ENCODE measurements at regions not wholly inside any gene's neighbourhood (a gene's known extent, or its start where the extent isn't known, plus 50 kb on each side); places are given as distances from the start of the nearest gene placed in this dataset.
A peak's percentile ranks its signal among the peaks of the same experiment; 100 is the strongest.

- no peak for DNase-seq
Measured at GRCh38 chrX:43522582-43522981, 133.5 kb upstream of the MAOA start.

- DNase-seq: peak; percentile 4 to 50 (median 38)
Measured at GRCh38 chrX:43525901-43526610, 130.0 kb upstream of the MAOA start.

- DNase-seq: no peak
Measured at GRCh38 chrX:43526878-43527277, 129.2 kb upstream of the MAOA start.

DNA sequence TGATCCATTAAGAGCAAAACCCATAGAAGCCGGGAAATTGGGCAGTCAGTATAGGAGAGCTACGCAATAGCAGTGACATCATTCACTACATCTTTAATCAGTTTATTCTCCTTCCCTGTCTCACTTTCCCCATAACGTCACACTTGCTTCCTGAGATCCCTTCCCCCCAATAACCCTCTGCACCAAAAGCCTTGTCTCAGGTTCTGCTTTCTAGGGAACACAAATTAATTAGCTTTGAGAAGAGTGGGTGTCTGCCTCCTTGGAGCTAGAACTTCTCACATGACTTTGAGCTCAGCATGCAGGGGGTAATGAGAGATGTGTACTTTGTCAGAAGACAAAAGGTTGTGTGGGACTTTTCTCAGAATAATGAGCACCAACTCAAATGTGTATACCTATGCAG is 128.3 kb upstream of the MAOA start:
- DNase-seq: peak; percentile 11 to 57 (median 46)

GRCh38 chrX:43530837-43531236 is 125.3 kb upstream of the MAOA start:
- peak in 2 of 4 experiments; percentile 40 to 48 for DNase-seq

- no peak for DNase-seq
Measured at GRCh38 chrX:43540318-43540717, 115.8 kb upstream of the MAOA start.

DNA sequence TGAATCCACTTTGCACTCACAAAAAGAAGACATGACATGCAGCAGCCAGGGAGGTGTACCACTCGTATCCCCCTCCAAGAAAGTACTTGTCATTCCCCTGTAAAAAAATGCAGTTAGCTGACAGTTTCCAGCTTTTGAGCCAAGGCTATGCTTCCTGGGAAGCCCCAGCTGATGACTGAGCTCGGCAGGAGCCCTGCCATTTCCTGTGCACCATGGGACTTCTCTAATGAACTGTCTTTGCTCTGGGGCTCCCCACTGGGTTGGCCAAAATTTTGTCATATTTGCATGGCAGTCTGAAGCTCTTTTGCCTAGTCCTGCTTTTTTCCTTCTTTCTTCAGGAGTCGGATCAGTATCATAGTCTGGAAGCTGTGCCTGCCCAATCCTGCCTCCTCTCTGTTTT is 104.5 kb upstream of the MAOA start:
- DNase-seq: peak in 2 of 4 experiments; percentile 3 to 20

DNA sequence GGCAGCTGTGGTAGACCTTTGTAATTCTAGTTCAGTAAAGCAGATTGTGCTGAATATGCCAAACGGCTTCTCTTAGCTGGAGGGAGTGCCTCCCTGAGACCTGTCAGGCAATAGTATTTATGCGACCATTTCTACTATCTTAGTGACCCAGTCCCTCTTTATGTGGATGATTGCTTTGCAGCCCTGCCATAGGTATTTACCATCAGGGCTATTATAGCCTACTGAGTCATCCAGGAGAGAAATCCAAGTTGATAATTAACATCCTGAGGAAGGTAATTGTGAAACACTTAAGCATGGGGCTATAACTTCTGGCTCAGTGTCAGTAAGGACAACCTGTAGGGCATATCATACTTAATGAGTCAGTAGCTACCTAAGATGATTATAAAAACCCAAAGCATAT is 103.9 kb upstream of the MAOA start:
- no peak for DNase-seq

- no peak for DNase-seq
Measured at GRCh38 chrX:43552703-43553102, 103.4 kb upstream of the MAOA start.

DNA sequence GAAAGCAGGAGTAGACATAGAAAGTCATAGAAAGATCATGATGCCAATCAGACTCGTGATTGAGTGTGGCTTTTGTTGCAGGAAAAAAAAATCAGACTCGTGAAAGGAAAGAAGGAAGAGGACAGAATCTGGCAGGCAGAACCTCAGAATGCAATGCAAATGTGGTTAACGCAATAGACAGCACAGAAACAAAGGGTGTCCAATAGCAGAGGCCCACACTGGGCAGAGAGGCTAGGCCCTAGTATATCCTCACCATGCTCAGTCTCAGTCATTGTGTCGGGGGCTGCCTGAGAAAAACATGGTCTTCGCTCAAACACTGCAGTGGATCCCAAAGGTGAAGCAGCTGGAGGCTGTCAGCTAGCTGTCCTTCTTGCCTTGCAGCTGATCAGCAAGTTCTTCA is 102.8 kb upstream of the MAOA start:
- DNase-seq: no peak

- DNase-seq: no peak
Measured at GRCh38 chrX:43556207-43556606, 99.9 kb upstream of the MAOA start.

GRCh38 chrX:43557792-43558191 is 98.3 kb upstream of the MAOA start:
- DNase-seq: peak; percentile 56 to 70 (median 65)

GRCh38 chrX:43559644-43560043 is 96.5 kb upstream of the MAOA start:
- peak; percentile 59 to 69 (median 66) for DNase-seq

- DNase-seq: no peak
Measured at GRCh38 chrX:43560247-43560946, 95.7 kb upstream of the MAOA start.

- DNase-seq: no peak
Measured at GRCh38 chrX:43562372-43562771, 93.7 kb upstream of the MAOA start.

DNA sequence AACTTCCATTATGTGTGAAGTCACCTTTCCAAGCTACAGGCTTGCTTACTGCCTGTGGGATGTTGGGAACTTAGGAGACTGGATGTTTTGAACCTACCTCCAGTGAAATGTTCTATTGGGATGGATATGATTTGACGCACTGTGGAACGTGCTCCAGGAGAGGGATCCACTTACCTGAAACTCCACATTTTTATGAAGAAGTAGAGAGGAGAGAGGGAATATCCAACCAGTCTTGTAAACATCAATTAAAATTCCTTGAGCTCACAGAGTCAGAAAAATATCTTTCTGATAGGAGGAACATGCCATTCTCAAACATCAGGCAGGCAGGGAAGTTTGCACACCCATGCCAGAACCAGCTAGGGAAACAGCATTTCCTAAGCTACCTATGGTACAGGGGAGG is 91.1 kb upstream of the MAOA start:
- DNase-seq: no peak

GRCh38 chrX:43566170-43566569 is 89.9 kb upstream of the MAOA start:
- DNase-seq: no peak

GRCh38 chrX:43573441-43574015 is 82.6 kb upstream of the MAOA start:
- DNase-seq: no peak

GRCh38 chrX:43580621-43581020 is 75.5 kb upstream of the MAOA start:
- no peak for DNase-seq

- no peak for DNase-seq
Measured at GRCh38 chrX:43581167-43581566, 74.9 kb upstream of the MAOA start.

DNA sequence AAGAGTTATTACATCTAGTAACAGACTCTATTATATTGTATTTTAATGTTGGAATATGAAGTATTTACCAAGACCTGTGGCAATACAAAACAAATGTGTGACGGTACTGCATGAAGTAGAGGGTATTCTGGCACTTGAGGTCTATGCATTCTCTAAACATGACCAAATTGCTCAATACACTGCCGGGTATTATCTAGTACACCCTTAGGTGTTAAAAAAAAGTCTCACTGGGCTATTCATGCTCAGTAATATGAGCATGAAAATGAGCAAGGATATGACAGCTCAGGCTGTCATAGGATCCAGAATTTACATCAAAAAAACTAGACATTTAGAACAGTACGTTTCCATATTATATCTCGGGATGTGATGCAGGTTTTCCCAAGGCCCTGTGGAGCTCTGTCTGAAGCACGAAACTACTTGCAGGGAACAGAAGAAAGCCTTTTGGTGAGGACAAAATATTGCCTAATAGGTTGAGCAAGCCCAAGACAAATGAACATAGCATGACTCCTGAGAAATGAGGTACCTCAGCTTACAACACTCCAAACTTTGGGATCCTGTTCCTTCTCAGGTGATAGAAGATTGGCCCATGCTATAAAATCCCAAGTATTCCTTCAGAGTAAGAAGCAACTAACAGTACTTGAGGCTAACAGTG is 74.1 kb upstream of the MAOA start:
- DNase-seq: no peak

DNA sequence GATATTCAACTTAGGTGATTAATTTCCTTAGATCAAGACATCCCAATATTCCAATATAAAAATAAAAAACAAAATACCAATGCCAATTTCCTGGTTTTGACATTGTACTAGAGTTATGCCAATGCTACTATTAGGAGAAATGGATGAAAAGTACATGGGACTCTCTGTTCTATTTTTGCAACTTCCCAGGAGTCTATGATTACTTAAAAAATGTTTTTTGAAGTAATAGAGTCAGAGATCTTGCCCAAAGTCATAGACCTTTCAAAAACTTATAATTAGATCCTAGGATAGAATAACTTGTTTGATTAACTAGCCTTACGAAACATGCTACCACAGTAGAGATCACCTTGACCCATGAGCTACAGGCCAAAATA is 73.6 kb upstream of the MAOA start:
- DNase-seq: no peak

GRCh38 chrX:43585922-43586321 is 70.2 kb upstream of the MAOA start:
- DNase-seq: no peak

GRCh38 chrX:43586830-43587229 is 69.3 kb upstream of the MAOA start:
- no peak for DNase-seq

All from suppressor macrophage (primary cell).